ENCODE measurements at regions not wholly inside any gene's neighbourhood (a gene's known extent, or its start where the extent isn't known, plus 50 kb on each side); places are given as distances from the start of the nearest gene placed in this dataset.

DNA sequence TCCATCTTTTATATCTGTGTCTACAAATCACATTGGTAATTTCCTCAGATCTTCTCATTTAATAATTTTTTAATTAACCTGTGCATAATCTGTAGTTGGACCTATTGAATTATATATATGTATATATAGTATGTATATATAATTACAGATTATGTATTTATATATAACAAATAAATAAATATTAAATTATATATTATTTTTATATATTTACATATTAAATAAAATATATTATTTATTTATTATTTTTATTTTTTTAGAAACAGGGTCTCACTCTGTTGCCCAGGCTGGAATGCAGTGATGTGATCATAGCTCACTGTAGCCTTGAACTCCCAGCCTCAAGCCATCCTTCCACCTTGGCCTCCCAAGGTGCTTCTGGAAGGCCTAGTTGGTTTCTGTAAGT is 197.9 kb downstream of the FGF9 start:
- no peaks in the 10 kb centered on the region for H3K23me2 ChIP-seq (ENCODE audit: insufficient read length, low read depth, low read length, poor library complexity, severe bottlenecking)
- H4K8ac ChIP-seq (replicated peaks; ENCODE audit: insufficient read length, low read depth, low read length), result no peak overlapping the region
- no peak overlapping the region for H3K4me2 ChIP-seq (ENCODE audit: insufficient read depth, insufficient read length, low read length)
- no peaks in the 10 kb centered on the region for H3K27me3 Mint-ChIP-seq (ENCODE audit: low read depth)
- H3K18ac ChIP-seq (ENCODE audit: insufficient read length, low read depth, low read length), result no peak overlapping the region
- H2AK5ac ChIP-seq (ENCODE audit: insufficient read length, low read length), result no peak overlapping the region
- H4K91ac ChIP-seq (ENCODE audit: insufficient read length, low read depth, low read length), result no peak overlapping the region
- peaks cover 11 to 19% of the 10 kb centered on the region in 2 experiments for H3K9me3 Mint-ChIP-seq
- H3T11ph ChIP-seq (ENCODE audit: low read length), result no peak overlapping the region
- H2AFZ ChIP-seq (ENCODE audit: low read length), result no peak overlapping the region
- no peaks in the 10 kb centered on the region for H3K27me3 ChIP-seq (ENCODE audit: insufficient read depth, low read length)
- TF ChIP-seq, protein P1, sequence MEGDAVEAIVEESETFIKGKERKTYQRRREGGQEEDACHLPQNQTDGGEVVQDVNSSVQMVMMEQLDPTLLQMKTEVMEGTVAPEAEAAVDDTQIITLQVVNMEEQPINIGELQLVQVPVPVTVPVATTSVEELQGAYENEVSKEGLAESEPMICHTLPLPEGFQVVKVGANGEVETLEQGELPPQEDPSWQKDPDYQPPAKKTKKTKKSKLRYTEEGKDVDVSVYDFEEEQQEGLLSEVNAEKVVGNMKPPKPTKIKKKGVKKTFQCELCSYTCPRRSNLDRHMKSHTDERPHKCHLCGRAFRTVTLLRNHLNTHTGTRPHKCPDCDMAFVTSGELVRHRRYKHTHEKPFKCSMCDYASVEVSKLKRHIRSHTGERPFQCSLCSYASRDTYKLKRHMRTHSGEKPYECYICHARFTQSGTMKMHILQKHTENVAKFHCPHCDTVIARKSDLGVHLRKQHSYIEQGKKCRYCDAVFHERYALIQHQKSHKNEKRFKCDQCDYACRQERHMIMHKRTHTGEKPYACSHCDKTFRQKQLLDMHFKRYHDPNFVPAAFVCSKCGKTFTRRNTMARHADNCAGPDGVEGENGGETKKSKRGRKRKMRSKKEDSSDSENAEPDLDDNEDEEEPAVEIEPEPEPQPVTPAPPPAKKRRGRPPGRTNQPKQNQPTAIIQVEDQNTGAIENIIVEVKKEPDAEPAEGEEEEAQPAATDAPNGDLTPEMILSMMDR (conservative IDR thresholded peaks at IDR 0.05), result no peak
- no peaks in the 10 kb centered on the region for H4K20me1 ChIP-seq (ENCODE audit: control insufficient read depth, insufficient read depth, insufficient read length)
- no peaks in the 10 kb centered on the region for H3K79me1 ChIP-seq (ENCODE audit: insufficient read depth, low read depth, low read length, poor library complexity, severe bottlenecking)
- no peak overlapping the region for H2BK120ac ChIP-seq (ENCODE audit: low read depth, low read length, poor library complexity, severe bottlenecking)
- H2BK20ac ChIP-seq (ENCODE audit: low read depth, low read length, poor library complexity, severe bottlenecking), result no peak overlapping the region
- H4K5ac ChIP-seq (ENCODE audit: insufficient read length, low read depth, low read length), result no peak overlapping the region
- no peak overlapping the region for H2BK12ac ChIP-seq (ENCODE audit: insufficient read length, low read depth, low read length)
- peaks cover 0 to 4% of the 10 kb centered on the region in 2 experiments; a peak in 1 of 4 replicates for H3K4me1 Mint-ChIP-seq
- no peaks in the 10 kb centered on the region for H3K9me3 ChIP-seq (ENCODE audit: control insufficient read depth, low read depth, low read length)
- H3K4ac ChIP-seq (ENCODE audit: low read depth, low read length), result no peak overlapping the region
- no peak overlapping the region for H3K14ac ChIP-seq (ENCODE audit: insufficient read depth, low read length)
- no peak overlapping the region for H3K27ac Mint-ChIP-seq
- no peak overlapping the region for H2BK15ac ChIP-seq (ENCODE audit: low read depth, low read length)
- no peak for DNase-seq
- no peaks in the 10 kb centered on the region for H3K79me2 ChIP-seq (ENCODE audit: insufficient read depth, low read length)
- H3K9ac ChIP-seq (ENCODE audit: extremely low read depth, insufficient read length, low read length), result no peak overlapping the region
- no peak overlapping the region for H3K23ac ChIP-seq (ENCODE audit: insufficient read length, low read depth, low read length)
- no peak overlapping the region for H3K56ac ChIP-seq (ENCODE audit: insufficient read length, low read depth, low read length)
- H3K27ac ChIP-seq (ENCODE audit: insufficient read length, low read depth, low read length), result no peak overlapping the region
- H3K4me1 ChIP-seq (ENCODE audit: insufficient read depth, low read length), result no peaks in the 10 kb centered on the region
- H3K4me3 Mint-ChIP-seq, result no peak overlapping the region
- no peak overlapping the region for H2BK5ac ChIP-seq (ENCODE audit: insufficient read length, low read length)
- peaks cover 0 to 3% (median 2%) of the 10 kb centered on the region in 3 experiments; a peak in 2 of 7 replicates for H3K36me3 Mint-ChIP-seq (ENCODE audit: insufficient read depth in 1 of 3, low read depth in 3 of 3)
